Eye (tissue), 1 donor: ENCODE measurements at regions not wholly inside any gene's neighbourhood (a gene's known extent, or its start where the extent isn't known, plus 50 kb on each side); places are given as distances from the start of the nearest gene placed in this dataset.

ENCODE experiments used
- DNase-seq: peaks from one replicate; pipeline ENCODE4 v3.0.0-alpha.2; 2015

DNA sequence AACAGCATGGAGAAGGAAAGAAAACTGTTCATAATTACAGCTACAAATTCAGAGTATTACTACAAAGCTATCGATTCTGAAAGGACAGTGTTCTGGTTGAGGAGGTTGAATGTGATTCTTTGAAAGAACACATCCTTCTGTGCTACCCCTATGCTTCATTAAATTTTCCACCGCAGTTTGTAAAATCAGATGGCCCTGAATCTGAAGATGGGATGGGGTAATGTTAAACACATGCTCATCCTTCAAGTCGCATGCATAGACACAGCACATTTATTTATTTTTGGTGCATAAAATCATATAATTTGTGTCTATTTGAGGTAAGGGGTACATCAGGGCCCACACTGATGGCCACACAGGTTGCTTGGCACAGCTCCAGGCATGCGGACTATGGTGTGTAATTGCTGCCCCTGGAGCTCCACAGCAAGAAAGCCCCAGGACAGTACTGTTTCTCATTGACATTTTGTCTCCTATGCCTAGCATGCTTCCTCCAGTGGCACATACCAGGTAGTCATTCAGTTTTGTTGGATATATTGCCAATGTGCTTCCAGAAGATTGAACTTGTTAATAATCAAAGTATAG, 238.8 kb upstream of the TANK start:
- peak; percentile 54 for DNase-seq

DNA sequence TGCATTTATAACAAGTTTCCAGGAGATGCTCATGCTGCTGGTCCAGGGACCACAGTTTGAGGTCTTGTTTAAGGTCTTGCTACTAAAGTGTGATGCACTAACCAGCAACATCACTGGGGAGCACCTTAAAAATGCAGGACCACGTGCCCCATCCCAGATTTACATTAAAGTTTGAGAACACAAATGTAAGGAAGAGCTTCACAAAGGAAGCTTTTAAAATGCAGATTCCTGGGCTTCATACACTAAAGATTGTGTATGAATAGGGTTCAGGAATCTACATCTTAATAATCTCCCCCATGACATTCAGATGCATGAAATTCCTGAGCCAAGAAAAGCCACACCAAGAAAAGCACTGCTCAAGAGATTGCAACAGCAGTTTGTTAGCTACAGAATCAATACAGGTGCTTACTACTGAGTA, 235.3 kb upstream of the TANK start:
- DNase-seq = no peak

DNA sequence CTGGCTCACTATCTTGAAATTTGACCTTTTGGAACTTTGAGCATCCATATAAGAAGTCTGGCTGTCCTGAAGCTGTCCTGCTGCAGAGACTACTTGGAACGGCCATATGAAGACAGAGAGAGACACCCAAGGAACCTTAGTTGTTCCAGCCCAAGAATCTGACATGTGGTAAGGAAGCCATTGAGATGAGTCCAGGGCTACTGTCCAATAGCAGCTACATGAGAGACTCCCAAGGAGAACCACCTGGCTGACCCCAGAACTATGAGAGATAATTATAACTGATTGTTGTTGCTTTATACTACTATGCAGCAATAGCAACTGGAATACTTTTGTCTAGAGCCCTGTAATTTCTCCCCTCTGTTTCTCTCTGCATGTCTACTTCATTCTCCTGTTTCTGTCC, 234.3 kb upstream of the TANK start:
- DNase-seq = no peak

DNA sequence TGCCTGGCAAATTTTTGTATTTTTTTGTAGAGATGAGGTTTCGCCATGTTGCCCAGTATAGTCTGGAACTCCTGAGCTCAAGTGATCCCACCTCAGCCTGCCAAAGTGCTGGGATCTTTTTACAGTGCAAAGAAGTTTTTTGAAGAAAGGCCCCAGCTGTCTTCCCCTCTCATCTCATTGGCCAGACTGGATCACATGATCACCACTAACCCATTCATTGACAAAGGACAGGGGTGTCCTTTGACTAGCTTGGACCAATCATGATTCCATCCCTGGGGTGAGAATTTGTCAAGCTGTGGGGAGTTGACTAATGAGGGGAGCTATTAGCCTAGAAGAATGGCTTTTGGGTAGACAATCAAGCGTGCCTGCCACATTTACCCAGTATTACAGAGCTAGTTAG, 232.9 kb upstream of the TANK start:
- no peak for DNase-seq

DNA sequence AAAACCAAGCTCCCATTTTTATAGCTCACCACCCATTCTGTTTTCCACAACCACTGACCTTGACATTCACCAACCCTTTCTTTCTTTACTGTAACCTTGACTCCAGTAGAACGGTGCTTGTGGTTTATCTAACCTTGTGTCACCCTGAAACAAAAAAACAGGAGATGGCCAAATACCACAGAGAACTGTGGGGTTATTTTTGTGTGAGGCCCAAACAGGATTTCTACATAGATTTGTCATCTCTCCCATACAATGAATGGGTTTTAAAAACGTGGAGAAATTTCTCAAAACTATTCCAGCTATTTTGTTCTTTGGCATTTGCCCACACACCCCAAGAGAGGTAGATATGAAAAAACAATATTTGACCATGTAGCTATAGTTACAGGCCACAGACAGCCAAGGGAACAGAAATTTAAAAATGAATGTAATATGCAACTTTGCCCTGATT, 231.3 kb upstream of the TANK start:
- DNase-seq = no peak

DNA sequence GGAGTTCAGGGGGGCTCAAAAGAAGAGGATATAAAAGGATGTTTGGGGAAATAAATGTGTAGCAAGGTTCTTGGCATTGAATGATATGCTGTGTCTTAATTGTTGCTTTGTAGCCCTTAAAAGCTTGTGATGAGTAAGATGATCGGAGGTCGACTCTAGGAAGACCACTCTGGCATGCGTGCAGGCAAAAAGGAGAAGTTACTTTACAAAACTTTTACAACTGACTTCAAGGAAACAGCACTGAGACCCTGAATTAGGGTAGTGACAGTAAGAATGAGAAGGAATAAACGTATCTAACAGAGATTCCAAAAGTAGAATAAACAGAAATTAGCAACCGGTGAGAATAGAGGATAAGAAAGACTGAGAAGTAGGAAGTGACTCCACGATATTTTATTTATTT, 228.7 kb upstream of the TANK start:
- DNase-seq = no peak

DNA sequence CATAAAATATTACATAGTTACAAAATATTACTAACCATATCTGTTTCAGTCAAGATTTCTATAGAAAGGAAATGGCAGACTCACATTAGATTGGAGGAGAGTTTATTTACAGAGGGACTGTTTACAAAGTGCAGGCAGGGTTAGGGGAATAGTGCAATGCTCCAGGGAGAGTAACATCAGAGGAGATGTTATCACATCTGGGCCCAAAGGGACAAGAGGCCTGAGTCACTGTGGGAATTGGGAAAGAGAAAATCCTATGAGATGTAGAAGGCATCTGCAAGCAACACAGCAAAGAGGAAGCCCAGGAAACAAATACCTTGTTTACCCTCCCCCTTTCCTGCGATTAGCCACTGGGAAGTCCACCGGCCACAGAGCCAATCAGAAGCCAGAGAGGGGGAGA, 227.3 kb upstream of the TANK start:
- no peak for DNase-seq

DNA sequence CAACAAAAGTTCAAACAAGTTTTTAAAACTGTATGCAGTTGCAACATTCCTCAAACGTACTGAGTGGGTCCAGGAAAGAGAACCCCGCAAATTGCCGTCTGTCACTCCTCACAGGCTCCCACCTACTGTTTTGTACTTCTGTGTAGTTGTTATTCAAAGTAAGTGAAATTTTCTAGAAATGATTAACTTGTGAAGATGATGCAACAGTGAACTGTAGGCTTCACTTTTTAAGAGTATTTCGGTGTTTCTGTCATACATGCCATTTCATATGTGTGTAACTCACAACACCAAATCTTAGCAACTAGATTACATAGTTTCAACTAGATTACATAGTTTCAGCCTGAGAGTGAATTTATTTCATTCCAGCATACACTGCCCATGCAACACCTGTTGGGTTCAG, 226.0 kb upstream of the TANK start:
- DNase-seq = no peak

DNA sequence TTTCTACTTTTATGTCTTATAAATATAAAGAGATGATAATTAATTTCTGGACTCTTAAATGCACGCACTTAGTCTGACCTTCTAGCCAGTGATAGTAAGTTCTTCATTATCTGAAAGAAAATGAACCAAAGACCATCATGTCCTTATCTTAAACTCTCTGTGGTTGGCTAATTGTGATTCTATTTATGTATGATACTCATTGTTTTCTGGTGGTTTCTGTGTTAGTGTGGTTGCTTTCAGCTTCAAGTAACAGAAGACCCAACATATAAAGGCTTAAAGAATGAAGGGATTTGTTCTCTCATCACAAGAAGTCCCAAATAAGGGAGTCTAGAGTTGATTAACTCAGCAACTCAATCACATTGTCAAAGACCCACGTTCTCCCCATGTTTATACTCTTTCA, 225.2 kb upstream of the TANK start:
- no peak for DNase-seq

DNA sequence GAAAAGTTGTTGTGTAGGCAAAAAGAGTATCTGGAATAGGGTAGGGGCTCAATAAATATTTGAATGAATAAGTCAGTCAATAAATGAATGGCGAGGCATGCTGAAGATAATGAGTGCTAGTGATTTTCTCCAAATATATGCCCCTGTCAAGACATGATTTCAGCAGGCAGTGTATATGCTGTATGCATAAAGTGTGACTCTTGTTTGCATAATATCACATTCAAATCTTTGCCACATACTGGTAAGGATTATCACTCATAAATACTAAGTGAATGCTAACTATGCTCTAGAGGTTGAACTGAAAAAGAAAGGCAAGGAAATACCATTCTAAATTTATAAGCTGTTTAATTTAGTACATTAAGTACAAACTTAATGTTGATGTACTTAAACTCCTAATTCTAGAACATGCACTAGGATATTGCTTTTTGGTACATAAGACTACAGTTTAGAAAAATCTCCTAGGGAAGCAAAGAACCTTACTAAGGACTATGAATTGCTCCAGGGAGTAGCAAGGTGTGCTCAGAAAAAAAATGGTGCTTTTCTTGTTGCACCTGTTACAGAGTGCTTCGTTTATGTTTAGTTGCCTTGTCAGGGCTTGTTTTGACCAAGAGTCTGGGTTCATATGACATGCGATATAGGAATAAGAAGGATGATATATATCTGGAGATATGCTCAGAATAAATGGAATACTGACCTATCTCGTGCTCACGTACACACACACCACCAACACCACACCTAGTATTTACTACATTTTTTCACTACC, 224.0 kb upstream of the TANK start:
- DNase-seq = no peak

DNA sequence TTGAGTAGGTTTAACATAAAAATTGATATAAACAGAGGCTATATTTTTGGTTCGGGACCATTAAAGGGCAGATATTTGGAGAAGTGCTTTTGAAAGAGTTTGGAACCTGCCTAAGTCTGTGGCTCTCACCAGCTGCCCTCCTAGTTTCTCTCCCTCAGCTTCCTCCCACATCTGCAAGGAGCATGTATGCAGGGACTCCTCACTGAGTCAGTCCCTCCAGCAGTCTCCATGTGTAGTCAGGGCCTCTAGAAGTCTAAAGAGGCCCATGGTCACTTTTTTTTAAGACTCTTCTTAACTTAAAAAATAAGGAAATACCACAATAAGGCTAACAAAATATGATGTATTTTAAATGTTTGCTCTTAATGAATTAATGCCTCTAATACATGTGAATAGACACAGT, 220.0 kb upstream of the TANK start:
- DNase-seq = no peak

DNA sequence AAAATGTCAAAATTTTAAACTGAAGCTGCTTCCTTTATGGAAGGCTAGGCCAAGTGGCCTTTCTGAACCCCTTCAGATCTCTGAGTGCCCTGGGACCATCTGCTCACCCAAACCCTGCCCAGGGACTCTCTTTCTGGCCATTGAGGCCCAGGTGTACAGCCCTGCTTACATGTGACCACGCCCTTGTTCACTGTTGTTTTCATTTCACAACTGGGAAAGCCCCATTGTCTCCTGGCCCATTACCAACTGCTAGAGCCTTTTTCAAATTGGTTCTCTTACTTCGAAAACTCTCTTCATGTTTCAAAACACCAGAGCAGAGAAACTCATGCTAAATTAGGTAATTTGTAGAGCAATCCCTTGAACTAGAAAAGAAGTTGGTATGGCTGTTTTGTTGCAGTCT, 219.5 kb upstream of the TANK start:
- DNase-seq = no peak

DNA sequence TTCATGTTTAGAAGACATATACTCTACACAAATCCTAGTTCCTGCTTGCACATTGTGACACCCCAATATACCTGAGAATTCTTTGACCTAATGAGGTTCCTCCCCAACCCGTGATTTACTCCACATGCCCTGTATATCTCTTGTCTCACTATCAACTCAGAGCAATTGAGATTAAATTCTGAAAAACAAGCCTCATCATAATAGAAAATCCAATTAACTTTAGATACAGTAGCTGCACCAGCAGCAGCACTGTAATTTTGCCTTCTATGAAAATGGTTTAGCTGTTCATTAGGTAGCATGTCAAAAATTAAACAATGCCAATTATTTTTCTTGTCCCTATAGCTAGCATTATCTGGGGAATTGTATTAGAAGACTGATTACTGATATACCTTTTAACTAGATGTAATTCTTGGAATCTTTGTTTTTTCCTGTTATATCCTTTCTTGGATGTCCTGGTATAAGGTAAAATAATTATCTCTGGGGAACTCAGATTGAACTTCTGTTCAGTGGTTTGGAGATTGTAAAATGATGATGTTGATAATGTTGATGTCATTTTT, 218.9 kb upstream of the TANK start:
- DNase-seq = no peak

DNA sequence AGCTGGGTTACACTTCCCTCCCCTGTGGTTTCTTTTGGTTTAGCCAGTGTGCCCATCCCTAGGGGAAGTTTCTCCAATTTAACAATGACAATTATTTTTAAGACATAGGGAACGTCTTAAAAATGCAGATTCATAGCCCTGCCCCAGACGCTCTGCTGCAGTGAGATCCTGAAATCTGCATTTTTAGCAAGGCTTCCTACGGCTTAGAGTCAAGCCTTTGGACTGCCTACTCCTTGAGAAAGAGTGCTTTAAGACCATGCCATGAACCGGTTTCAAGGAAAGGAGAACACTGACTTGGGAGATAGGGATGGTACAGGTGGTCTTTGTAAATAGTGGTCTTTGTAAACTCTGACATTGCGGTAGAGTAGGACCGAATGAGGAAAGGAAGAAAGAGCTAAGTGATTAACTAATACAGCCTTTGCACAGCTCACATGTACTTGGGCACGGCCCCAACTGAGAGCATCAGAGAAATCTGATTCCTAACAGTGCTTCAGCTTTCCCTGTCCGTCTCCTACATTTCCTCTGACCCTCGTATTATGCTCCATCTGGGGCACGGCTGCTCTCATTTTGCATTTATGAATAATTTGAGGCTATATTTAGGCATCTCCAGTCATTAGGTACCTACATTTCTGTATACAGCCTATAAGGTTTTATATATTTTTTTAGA, 217.6 kb upstream of the TANK start:
- DNase-seq = no peak

DNA sequence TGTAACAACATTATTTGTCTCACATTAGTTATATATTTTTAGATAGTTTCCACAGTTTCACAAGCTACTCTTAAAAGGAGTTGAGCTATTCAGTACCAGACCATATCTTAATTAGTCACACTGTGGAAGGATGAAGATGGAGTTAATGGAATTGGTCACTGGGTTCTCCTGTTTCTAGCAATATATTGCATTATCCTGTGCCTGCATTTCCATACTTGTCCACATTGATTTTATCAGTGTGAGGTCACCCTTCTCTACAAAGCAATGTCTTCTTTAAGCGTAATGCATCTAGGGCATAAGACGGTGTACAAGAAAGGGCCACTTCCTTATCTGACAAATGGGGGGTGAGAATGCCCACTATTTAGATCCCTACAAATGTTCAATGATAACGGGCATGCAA, 216.8 kb upstream of the TANK start:
- DNase-seq = no peak

DNA sequence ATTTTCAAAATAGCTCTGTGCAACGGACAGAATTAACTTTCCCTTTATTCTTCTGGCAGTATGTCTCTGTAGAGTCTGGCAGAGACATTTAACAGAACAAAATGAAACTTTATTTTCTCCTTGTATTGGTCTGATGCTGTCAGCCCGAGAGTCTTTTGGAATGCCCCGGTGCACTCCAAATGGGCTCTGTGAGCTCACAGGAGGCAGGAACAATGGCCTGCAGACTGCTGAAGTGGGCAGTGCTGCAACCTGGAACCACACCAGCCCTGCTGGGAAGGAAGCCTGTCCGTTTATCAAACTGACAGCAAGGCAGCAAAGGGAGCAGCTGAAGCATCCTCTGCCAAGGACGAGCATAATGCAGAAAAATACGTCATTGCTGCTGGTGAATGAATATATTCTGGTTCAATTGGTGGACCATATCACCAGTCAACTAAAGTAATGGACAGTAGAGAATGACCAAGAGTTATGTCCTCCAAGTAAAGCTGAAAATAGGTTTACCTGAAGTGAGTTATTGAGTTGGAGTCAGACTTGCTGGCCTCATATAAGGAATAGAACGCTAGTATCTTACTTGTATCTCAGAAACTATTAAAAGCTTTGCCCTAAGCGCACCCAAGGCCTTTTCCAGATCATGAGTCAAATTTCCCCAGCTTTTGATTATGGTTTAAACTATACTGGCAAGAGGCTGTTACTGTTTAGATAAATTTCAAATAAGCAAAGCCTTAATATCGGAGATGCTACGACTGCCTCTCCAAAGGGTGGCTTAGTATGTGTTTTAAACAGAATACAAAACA, 207.6 kb upstream of the TANK start:
- no peak for DNase-seq

DNA sequence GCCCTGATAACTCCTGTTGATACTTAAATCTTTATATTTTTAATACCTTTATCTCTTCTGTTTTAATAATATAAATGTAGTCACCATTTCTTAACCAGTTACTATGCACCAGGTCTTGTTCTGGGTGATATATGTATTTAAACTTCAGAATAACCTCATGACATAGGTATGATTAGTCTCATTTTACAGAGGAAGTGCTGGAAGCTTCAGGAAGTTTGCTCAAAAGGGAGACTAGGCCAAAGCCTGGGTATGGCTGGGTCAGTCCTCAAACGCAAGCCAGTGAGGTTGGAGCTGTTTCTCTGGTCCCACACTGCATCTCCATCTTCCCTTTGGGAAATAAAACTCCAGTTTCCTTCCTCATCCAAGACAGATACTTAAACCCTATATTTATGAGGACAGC, 204.7 kb upstream of the TANK start:
- DNase-seq = no peak

DNA sequence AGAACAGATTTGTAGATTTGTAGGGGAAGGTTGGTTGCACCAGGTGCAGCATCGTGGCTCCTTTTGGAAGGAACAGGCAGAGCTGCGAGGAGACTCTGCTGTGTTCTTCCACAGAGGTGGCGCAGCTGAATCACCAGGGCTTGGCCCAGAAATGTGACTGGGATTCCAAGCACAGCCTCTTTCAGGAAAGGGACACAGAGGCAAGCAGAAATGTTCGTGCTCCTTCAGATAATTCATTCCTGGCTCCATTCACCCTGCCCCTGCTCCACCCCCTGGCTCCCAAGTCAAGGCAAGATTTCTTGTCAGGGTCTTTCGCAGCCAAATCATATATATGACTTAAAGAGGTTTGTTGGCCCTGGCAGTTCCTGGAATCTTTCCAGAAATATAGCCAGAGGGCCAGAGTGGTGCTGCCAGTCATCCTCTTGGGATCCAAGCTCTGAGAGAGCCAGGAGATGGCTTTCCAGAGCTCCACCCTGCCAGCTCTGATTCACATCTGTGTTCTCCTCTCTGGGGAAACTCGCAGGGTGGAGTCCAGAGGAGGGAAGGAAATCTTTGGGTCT, 203.9 kb upstream of the TANK start:
- DNase-seq = no peak

DNA sequence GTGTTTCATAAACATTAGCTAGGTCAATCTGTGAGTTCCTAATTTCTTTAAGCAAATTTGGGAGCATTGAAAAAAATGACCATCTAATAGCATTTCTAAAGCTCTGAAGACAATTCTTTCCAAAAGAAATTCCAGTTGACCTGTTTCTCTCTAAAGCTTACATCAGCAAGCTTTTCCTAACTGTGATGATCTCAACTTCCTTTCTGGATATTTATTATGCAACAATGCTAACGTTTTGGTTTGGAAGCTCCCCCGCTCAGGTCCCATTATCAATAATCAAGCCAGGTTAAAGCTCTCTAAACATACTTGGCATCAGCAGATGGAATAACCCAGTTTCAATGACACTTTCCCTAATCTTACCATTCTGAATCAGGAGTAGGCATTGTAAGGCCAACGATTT, 196.3 kb upstream of the TANK start:
- no peak for DNase-seq

DNA sequence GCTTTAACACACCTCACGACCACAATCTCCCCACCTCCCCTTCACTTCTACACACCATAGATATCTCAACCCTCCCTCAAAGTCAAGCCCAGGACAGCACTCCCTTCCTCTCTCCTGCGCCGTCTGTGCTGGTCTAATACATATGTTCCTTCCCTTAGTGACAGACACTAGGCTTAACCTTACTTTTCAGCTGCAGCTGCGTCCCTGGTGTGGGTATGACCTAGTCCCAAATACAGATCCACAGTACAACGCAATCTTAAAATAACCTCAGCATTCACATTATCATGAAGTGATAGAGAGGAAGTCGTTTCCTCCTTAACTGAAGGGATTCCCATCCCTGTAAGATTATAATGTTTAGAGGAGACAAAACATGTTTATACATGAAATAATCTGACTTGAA, 192.7 kb upstream of the TANK start:
- DNase-seq = no peak

DNA sequence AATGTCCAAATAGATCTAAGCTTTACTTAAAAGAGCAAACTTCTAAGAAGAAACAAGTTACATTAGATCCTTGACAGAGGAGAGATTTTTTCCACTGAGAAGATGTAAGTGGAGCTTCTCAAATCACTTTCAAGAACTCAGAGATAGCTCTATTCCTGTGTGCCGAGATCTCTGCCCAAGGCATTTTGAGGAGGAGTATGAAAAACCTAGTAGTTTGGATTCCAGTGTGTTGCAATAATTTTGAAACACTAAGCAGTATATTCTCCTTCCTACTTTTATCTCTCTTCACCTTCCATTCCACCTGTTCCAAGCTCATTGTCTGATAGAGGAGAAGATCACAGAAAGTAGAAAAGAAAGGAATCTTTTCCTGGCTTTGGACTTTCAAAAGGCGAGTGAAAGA, 192.0 kb upstream of the TANK start:
- DNase-seq = no peak

DNA sequence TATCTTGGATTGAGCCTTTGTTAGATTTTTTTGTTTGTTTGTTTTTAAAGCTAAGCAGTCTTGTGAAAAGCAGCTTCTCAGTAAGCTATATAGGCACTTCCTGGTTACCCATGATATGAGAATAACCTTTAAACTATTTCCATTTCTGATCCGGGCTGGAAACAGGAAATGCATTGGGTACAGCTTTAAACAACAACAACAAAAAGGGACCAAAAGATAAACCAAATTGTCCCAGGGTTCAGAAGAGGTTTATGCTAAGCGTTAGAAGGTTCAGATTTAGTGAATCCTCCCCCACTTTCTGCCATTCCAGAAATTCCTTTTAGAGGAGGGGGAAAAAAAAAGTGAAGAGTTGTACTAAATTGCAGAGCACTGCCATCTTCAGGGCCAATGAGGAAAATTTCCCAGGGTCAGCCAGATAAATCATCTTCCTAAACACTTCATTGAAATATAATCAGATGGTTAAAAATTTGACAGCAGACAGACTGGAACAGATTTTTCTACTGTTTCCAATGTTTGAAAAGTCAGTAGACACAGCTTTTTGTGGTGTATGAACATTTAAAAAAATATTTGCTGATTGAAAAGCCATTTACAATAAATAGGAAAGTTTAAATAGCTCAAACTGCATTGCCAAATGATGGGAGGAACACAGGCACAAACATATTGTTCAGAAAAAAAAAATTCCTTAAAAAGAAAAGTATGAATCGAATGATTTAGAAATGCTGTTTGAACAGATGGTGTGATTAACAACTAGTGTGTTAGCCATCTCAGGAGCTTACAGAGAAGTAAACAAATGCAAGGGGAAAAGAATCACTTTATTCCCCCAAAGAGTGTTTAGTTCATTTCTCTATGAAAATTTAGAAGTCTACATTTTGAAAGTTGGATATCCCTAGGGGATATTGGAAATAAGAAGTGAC, 189.9 kb upstream of the TANK start:
- peak; percentile 90 for DNase-seq
